Astrocyte (in vitro differentiated cells and primary cell): ENCODE measurements at regions not wholly inside any gene's neighbourhood (a gene's known extent, or its start where the extent isn't known, plus 50 kb on each side); places are given as distances from the start of the nearest gene placed in this dataset.

ENCODE experiments used
- EZH2 ChIP-seq: IDR thresholded peaks from 2 replicates; pipeline ENCODE4 v1.6.1; 2012; ENCODE audit warnings: mild to moderate bottlenecking, low read length, inconsistent platforms; ENCODE audit not compliant: insufficient read depth
- TF ChIP-seq, protein P1 (sequence below): IDR thresholded peaks from 2 replicates; pipeline ENCODE4 v1.5.1; 2011; ENCODE audit warnings: low read depth, mild to moderate bottlenecking, inconsistent platforms, low read length, moderate library complexity; ENCODE audit not compliant: insufficient read depth

GRCh38 chr6:142570221-142570671, 268.4 kb downstream of the ADGRG6 start:
- TF ChIP-seq, protein P1, sequence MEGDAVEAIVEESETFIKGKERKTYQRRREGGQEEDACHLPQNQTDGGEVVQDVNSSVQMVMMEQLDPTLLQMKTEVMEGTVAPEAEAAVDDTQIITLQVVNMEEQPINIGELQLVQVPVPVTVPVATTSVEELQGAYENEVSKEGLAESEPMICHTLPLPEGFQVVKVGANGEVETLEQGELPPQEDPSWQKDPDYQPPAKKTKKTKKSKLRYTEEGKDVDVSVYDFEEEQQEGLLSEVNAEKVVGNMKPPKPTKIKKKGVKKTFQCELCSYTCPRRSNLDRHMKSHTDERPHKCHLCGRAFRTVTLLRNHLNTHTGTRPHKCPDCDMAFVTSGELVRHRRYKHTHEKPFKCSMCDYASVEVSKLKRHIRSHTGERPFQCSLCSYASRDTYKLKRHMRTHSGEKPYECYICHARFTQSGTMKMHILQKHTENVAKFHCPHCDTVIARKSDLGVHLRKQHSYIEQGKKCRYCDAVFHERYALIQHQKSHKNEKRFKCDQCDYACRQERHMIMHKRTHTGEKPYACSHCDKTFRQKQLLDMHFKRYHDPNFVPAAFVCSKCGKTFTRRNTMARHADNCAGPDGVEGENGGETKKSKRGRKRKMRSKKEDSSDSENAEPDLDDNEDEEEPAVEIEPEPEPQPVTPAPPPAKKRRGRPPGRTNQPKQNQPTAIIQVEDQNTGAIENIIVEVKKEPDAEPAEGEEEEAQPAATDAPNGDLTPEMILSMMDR = no peak
- no peak for TF ChIP-seq EZH2
